SHP77 treated with DMSO at 0.1 percent for 48 hours (cell line): ENCODE measurements at regions not wholly inside any gene's neighbourhood (a gene's known extent, or its start where the extent isn't known, plus 50 kb on each side); places are given as distances from the start of the nearest gene placed in this dataset.
"Not testable (repeated sequence)": the region's sequence is repeated elsewhere in the genome, so short reads cannot be mapped to it uniquely, and the experiment has no call there.

ENCODE experiments used
- DNase-seq: peaks from one replicate; lab custom pipeline; 2025; lab: John Stamatoyannopoulos, UW

- DNase-seq: peak; percentile 40
Observed at GRCh38 chr1:10941891-10942541, 70.4 kb upstream of the TARDBP start.

- DNase-seq: no peak
Observed at GRCh38 chr1:10942542-10942912, 69.9 kb upstream of the TARDBP start.

- DNase-seq: no peak
Observed at GRCh38 chr1:10943041-10943440, 69.4 kb upstream of the TARDBP start.

- peak; percentile 49 for DNase-seq
Observed at GRCh38 chr1:10943991-10944730, 68.3 kb upstream of the TARDBP start.

- DNase-seq: no peak
Observed at GRCh38 chr1:10945991-10946509, 66.4 kb upstream of the TARDBP start.

GRCh38 chr1:10947181-10947580 lies 65.3 kb upstream of the TARDBP start:
- DNase-seq: no peak

- DNase-seq: no peak
Observed at GRCh38 chr1:10947691-10948462, 64.6 kb upstream of the TARDBP start.

- DNase-seq: no peak
Observed at GRCh38 chr1:10948463-10948775, 64.0 kb upstream of the TARDBP start.

- no peak for DNase-seq
Observed at GRCh38 chr1:10950316-10951172, 61.9 kb upstream of the TARDBP start.

- DNase-seq: not testable (repeated sequence)
Observed at GRCh38 chr1:10951298-10951697, 61.2 kb upstream of the TARDBP start.

GRCh38 chr1:10951961-10952360 lies 60.5 kb upstream of the TARDBP start:
- no peak for DNase-seq

- no peak for DNase-seq
Observed at GRCh38 chr1:10953505-10954193, 58.8 kb upstream of the TARDBP start.

- no peak for DNase-seq
Observed at GRCh38 chr1:10957133-10957532, 55.3 kb upstream of the TARDBP start.

- peak; percentile 71 for DNase-seq
Observed at GRCh38 chr1:10958614-10959013, 53.8 kb upstream of the TARDBP start.

GRCh38 chr1:10960411-10961299 lies 51.8 kb upstream of the TARDBP start:
- peak; percentile 66 for DNase-seq

- DNase-seq: no peak
Observed at GRCh38 chr1:10961300-10961833, 51.1 kb upstream of the TARDBP start.

GRCh38 chr1:10962483-10962882 lies 50.0 kb upstream of the TARDBP start:
- DNase-seq: peak; percentile 91
